ENCODE measurements at regions not wholly inside any gene's neighbourhood (a gene's known extent, or its start where the extent isn't known, plus 50 kb on each side); places are given as distances from the start of the nearest gene placed in this dataset.

DNA sequence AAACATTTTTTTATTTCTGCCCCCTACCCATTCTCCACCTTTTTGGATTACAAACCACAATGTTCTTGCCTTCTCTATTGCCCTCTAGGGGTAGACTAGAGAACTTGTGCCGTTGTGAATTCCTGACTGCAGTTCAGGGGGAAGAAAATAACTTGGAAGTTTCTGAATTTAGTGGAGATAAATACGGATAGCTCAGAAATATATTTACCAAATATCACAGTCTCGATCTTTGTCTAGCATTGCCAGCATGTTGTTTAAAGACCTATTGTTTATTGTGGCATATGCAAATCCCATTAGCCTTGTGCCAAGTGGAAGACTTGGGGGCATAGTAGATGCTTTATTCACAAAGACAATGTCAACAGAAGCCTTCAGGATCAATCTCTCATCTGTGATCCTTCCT, 154.1 kb upstream of the MMS22L start:
- Mint-ChIP-seq H3K4me3 (no peak overlapping the region), H3K9me3 (ENCODE audit: low read depth) (no peaks in the 10 kb centered on the region), H3K36me3 (no peaks in the 10 kb centered on the region), H3K27ac (no peak overlapping the region), H3K4me1 (ENCODE audit: low read depth) (no peaks in the 10 kb centered on the region), H3K27me3 (peaks cover 7% of the 10 kb centered on the region)

DNA sequence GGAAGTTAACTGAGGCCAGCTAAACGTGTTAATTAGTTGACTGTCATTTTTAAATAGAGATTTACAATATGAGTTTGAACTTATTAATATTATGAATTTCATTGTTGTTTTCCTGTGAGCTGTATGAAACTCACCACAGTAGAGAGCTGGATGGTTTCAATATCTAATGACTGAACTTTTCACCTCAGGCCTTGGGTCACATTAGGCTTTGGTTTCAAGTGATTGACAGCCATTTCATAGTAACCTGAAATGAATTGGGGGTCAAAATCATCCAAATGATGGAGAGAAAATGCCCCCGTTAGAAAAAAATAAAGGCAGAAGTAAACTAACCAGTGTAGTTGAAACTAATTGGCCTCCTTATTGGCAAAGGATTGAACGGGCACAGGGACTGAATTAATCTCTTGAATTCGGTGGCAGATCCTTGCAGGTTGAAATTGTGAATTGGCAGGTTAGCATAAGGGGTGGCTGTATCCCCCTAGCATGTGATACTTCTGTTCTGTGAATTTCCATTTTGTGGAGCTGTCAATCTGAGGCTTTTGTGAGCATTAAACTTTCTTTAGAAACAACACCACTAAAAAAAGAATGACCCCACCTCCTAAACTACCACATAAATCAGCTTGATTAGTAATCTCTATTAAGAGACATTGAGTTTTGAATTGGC, 155.1 kb upstream of the MMS22L start:
- no peak overlapping the region for H3K27ac Mint-ChIP-seq
- no peaks in the 10 kb centered on the region for H3K36me3 Mint-ChIP-seq
- peaks cover 7% of the 10 kb centered on the region for H3K27me3 Mint-ChIP-seq
- H3K9me3 Mint-ChIP-seq (ENCODE audit: low read depth): no peaks in the 10 kb centered on the region
- H3K4me1 Mint-ChIP-seq (ENCODE audit: low read depth): no peaks in the 10 kb centered on the region
- no peak overlapping the region for H3K4me3 Mint-ChIP-seq

DNA sequence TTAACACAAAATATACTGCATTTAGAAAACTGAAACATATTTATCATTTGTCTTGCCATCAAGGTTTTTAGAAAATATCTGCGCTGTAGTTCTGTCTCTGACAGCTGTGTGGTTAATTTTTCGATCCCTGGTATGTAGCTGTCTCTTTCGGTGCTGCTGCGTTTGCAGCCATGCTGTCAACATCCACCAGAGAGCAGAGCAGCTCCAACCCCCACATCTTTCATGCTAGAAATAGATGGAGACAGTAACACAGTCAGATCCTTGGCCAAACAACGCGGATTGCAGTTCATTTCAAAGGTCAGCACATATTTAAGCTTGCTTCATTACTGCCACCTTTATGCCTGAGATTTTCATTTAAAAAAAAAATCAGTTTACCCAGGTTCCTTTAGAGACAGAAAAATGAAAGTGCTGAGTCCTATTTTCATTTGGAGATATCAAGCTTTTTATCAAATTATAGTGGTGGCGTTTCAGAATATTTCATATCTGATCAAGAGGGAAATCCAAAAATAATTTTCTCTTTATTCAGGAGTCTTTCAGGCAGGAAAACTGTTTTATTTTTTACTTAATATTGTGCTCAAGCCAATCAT, 157.7 kb upstream of the MMS22L start:
- Mint-ChIP-seq H3K27me3 (peaks cover 6% of the 10 kb centered on the region), H3K27ac (no peak overlapping the region), H3K36me3 (no peaks in the 10 kb centered on the region), H3K4me3 (no peak overlapping the region), H3K4me1 (ENCODE audit: low read depth) (no peaks in the 10 kb centered on the region), H3K9me3 (ENCODE audit: low read depth) (no peaks in the 10 kb centered on the region)

DNA sequence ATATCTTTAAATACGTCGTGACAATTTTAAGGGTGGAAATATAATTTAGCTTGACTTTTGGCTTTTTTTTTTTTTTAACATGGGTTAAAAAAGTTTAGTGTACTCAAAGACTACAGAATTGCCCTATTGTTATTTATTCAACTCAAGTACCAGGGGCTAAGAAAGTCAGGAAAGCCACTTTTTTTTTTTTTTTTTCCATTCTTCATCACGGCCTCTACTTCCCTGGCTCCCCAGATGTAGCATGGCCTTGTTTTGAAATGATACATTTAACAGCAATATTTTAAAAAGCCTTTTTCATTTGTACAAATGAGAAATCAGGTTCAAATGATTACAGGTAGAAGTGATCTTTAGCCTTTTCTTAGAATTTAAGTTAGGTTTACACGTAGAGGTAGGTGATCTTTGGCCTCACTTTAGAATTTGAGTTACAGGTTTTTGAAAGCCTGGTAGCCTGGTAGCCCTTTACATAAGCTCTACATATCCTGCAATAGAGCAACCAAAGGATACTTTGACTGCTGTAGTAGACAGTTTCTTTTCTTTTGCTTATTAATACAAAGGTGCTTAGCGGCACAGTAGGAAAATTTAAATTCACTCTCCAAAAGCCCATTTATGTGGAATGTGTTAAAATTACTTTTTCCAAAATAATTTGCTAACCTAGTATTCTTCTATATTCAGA, 160.5 kb upstream of the MMS22L start:
- Mint-ChIP-seq H3K27me3 (no peaks in the 10 kb centered on the region), H3K36me3 (no peaks in the 10 kb centered on the region), H3K9me3 (ENCODE audit: low read depth) (no peaks in the 10 kb centered on the region), H3K4me1 (ENCODE audit: low read depth) (no peaks in the 10 kb centered on the region), H3K4me3 (no peak overlapping the region), H3K27ac (no peak overlapping the region)

DNA sequence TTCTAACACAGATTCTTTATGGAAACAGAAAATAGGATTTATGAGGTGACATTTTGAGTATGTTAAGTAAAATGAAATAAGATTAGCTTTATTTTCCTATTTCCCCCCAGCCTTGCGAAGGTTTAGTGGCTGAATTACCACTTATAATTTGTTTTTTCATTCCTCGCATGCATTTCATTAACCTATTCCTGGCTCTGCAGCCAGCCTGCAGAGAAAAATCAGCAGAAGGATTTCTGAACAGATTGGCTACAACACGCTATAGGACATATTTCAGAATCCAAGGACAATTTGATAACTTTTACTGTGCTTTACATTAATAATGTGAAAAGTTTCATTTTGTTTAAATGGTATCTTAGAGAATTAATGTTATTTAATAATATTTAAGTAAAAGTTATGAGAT, 162.4 kb upstream of the MMS22L start:
- Mint-ChIP-seq H3K4me3 (no peak overlapping the region), H3K27ac (no peak overlapping the region), H3K36me3 (no peaks in the 10 kb centered on the region), H3K9me3 (ENCODE audit: low read depth) (no peaks in the 10 kb centered on the region), H3K4me1 (ENCODE audit: low read depth) (no peaks in the 10 kb centered on the region), H3K27me3 (peaks cover 2% of the 10 kb centered on the region)

DNA sequence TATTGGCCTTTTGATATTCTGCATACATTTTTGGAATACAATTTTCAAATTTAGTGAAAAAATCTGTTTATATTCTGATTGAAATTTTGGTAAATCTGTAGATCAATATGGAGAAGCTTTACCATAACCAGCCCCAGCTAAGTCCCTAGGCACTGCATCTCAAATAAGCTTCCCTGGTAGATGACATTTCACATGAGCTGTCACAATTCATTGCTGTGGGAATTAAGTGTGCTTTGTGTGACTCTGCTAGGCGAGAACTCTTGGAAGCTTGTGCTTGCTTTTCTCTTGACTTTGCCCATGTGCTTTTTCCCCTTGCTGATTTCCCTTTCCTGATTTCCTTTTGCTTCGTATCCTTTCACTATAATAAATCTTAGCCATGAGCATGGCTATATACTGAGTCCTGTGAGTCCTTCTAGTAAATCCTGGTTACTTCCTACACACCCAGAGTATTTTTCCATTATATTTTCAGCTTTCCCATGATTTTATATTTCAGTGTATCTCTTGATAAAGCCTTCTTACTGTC, 166.5 kb upstream of the MMS22L start:
- H3K36me3 Mint-ChIP-seq: no peaks in the 10 kb centered on the region
- no peaks in the 10 kb centered on the region for H3K4me1 Mint-ChIP-seq (ENCODE audit: low read depth)
- H3K9me3 Mint-ChIP-seq (ENCODE audit: low read depth): no peaks in the 10 kb centered on the region
- H3K27me3 Mint-ChIP-seq: peaks cover 6% of the 10 kb centered on the region
- H3K27ac Mint-ChIP-seq: no peak overlapping the region
- no peak overlapping the region for H3K4me3 Mint-ChIP-seq

DNA sequence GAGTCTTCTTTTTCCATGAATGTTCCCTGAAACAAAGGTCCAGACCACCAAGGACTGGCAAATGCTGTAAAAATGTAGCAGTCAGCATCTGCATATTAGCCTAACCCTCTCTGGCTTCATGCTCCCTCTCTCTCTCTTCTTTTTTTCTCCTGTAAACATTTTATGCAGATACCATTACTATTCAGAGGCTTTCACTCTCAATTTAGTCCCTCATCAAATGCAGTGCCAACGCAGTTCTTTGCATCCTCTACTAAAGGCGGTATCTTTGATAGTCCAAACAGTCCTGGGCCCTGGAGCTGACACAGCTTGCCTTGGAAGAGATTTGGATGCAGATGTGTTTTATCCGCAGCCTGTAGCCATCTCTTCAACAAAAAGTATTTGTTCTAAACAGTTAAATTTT, 167.1 kb upstream of the MMS22L start:
- no peaks in the 10 kb centered on the region for H3K36me3 Mint-ChIP-seq
- no peak overlapping the region for H3K27ac Mint-ChIP-seq
- no peak overlapping the region for H3K4me3 Mint-ChIP-seq
- H3K9me3 Mint-ChIP-seq (ENCODE audit: low read depth): no peaks in the 10 kb centered on the region
- no peaks in the 10 kb centered on the region for H3K4me1 Mint-ChIP-seq (ENCODE audit: low read depth)
- peaks cover 8% of the 10 kb centered on the region for H3K27me3 Mint-ChIP-seq

DNA sequence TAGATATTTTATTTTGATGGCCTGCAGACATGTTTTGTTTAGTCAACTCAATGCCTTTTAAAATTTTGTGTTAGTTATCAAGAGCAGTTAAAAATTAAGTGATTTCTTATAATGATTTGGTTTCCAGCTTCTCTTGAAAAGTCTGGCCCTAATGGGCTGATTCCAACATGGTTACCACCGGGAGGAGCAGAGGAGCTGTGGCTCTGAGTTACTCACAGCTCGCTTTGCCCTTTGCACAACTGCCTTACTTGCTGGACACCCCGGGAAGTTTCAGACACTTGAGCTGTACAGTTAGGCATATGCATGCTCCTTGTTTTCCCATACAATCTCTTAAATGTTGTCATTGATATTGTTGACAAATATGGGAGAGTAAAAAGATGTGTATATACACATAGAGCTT, 173.1 kb upstream of the MMS22L start:
- no peaks in the 10 kb centered on the region for H3K4me1 Mint-ChIP-seq (ENCODE audit: low read depth)
- H3K36me3 Mint-ChIP-seq: no peaks in the 10 kb centered on the region
- H3K4me3 Mint-ChIP-seq: no peak overlapping the region
- H3K27ac Mint-ChIP-seq: no peak overlapping the region
- peaks cover 3% of the 10 kb centered on the region for H3K27me3 Mint-ChIP-seq
- H3K9me3 Mint-ChIP-seq (ENCODE audit: low read depth): no peaks in the 10 kb centered on the region

DNA sequence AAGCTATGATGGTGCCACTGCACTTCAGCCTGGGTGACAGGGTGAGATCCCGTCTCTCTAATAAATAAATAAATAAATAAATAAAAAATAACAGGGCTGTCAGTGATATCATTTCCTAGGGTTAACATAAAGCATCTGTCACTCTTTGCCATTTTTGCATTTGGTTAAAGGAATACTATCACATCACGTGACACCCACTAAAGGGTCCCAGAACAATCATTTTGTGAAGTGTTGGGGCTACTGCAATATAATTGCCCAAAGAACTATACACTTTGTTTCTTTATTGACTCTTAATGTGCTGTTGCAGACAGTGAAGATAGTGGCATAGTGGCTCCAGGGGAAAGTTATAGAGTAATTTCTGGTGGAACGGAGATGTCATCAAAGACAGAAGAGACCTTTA, 176.5 kb upstream of the MMS22L start:
- Mint-ChIP-seq H3K9me3 (ENCODE audit: low read depth) (no peaks in the 10 kb centered on the region), H3K27ac (no peak overlapping the region), H3K36me3 (no peaks in the 10 kb centered on the region), H3K27me3 (peaks cover 4% of the 10 kb centered on the region), H3K4me1 (ENCODE audit: low read depth) (no peaks in the 10 kb centered on the region), H3K4me3 (no peak overlapping the region)

DNA sequence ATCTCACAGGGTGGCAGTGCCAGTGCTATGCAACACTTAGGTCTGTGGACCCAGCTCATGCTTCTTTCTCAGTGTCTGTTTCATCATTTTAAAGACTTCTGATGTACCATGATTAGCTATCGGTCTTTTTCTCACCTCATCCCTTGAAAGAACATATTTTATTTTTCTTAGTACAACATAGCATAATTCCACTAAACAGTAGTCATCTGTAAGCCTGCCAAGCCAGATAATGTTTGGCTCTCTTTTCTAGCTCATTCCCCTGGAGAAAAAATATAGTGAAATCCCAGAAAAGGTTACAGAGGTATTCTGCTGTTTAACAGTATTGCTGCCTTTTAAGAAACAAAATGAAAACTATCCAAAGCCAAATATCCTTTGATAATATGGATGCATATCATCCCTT, 177.0 kb upstream of the MMS22L start:
- Mint-ChIP-seq H3K9me3 (ENCODE audit: low read depth) (no peaks in the 10 kb centered on the region), H3K36me3 (no peaks in the 10 kb centered on the region), H3K27ac (no peak overlapping the region), H3K4me1 (ENCODE audit: low read depth) (no peaks in the 10 kb centered on the region), H3K27me3 (peaks cover 2% of the 10 kb centered on the region), H3K4me3 (no peak overlapping the region)

DNA sequence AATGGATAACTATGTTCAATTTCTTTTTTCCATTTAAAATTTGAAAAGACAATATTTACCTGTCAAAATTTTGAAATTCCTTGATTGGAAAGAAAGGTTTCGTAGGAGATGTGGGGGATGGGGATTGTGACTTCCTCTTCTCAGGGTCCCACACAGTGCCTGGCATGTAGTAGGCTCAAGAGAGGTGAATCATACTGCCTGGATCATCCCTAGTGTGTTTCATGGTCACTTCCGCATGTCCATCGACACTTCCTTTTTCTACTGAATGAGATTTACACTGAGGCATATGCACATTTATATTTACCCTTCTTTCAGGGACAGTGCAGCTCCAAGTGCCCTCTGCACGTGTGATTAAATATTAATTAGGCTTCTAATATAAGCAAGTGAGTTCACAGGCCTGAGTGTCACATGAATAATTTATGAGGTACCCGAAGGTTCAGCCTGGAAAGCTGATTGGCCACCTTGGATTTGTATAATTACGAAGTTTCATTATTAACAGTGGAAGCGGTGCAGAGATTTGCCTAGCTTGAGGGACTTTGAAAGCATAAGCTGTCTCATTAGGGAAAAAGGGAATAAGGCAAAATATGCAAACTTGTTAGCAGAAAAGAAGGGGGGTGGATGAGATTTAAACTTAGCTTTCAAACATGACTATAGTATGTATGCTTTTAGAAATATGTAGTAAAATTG, 177.5 kb upstream of the MMS22L start:
- no peaks in the 10 kb centered on the region for H3K36me3 Mint-ChIP-seq
- peaks cover 2% of the 10 kb centered on the region for H3K27me3 Mint-ChIP-seq

DNA sequence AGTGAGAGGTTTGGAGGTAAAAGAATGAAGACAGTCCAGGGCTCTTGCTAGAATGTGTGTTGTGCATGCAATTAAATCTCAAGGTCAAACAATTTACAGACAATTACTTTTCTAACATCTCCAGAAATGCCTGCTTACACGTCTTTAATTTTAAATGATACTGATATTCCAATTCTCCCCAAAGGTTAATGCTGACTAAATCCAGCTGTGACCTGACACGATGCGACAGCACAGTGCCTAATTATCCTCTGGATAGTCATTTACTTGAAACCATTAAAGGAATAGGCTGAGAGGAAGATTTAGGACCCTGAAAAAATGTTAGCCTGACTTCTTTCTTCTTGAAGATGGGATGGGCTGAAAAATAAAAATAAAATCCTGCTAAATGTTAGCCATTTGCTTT, 178.2 kb upstream of the MMS22L start:
- Mint-ChIP-seq H3K4me1 (ENCODE audit: low read depth) (no peaks in the 10 kb centered on the region), H3K27me3 (peaks cover 2% of the 10 kb centered on the region), H3K27ac (no peak overlapping the region)

More for the DNA sequence above, 177.5 kb upstream of the MMS22L start:
- Mint-ChIP-seq H3K9me3 (ENCODE audit: low read depth) (no peaks in the 10 kb centered on the region), H3K4me1 (ENCODE audit: low read depth) (no peaks in the 10 kb centered on the region), H3K4me3 (no peak overlapping the region), H3K27ac (no peak overlapping the region)

DNA sequence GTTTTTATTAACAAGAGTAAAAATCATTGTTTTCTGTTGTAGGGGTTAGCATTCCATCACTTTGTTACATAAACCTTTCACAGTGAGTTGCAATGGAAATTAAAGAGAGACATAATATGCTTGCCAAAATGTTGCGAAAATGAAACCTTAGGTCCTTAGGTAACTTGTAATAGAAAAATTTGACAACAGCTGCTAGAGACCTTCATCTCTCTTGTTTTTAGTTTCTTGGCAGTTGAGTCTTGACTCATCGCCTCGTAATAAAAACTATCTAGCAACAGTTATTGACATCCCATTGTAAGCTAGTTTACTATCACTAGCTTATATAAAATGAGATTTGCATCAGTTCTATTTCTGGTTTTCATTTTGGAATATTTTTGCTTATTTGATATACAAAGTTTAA, 179.0 kb upstream of the MMS22L start:
- H3K36me3 Mint-ChIP-seq: no peaks in the 10 kb centered on the region
- H3K4me1 Mint-ChIP-seq (ENCODE audit: low read depth): no peaks in the 10 kb centered on the region
- peaks cover 2% of the 10 kb centered on the region for H3K27me3 Mint-ChIP-seq
- H3K9me3 Mint-ChIP-seq (ENCODE audit: low read depth): no peaks in the 10 kb centered on the region
- no peak overlapping the region for H3K4me3 Mint-ChIP-seq
- no peak overlapping the region for H3K27ac Mint-ChIP-seq

More for the DNA sequence above, 178.2 kb upstream of the MMS22L start:
- Mint-ChIP-seq H3K4me3 (no peak overlapping the region), H3K9me3 (ENCODE audit: low read depth) (no peaks in the 10 kb centered on the region), H3K36me3 (no peaks in the 10 kb centered on the region)

DNA sequence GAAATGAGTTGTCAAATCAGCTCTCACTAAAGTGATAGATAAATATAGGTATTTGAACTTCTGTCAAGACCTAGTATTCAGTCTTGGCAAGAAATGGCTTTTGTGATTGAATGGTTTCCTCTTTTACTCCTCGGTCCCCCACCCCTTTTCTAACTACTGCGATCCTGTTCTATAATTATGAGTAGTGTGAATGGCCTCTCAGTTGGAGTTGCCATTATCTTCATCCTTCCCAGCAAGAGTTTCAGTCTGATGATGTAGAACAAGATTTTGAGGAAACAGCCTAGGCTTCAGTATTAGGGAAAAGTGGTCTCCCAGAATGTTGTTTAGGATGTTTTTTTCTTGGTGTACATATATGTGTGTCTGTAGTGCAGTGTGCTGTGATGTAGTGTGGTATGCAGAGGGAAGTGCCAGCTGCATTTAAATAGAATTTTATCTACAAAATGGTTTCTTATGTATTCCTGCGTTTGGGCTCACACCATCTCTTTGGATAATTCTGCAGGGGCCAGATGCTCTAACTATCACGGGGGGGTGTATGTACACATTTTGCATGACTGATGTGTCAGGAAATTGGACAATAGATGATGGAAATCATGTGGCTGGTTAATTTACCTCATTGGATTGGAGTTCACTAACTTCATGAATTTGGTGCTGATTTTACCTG, 180.1 kb upstream of the MMS22L start:
- no peaks in the 10 kb centered on the region for H3K4me1 Mint-ChIP-seq (ENCODE audit: low read depth)
- H3K27me3 Mint-ChIP-seq: peaks cover 2% of the 10 kb centered on the region
- no peak overlapping the region for H3K4me3 Mint-ChIP-seq
- H3K36me3 Mint-ChIP-seq: no peaks in the 10 kb centered on the region
- no peaks in the 10 kb centered on the region for H3K9me3 Mint-ChIP-seq (ENCODE audit: low read depth)
- H3K27ac Mint-ChIP-seq: no peak overlapping the region

All from activated naive CD8-positive, alpha-beta T cell (primary cell).